ENCODE measurements at regions not wholly inside any gene's neighbourhood (a gene's known extent, or its start where the extent isn't known, plus 50 kb on each side); places are given as distances from the start of the nearest gene placed in this dataset.

- dilution Hi-C loops (cut with MboI; ENCODE audit: extremely low pct_ligation_motif_present, low sequenced_read_pairs), result no loop called here
- no peak for DNase-seq (ENCODE audit: low read depth, low spot score)
- H3K4me3 ChIP-seq (ENCODE audit: control insufficient read depth in 2 of 3, extremely low read depth in 1 of 3, insufficient read depth in 2 of 3, low read depth in 1 of 3, low read length in 3 of 3), result no peak overlapping the region
Observed at GRCh38 chr17:51541215-51541614, 280.9 kb downstream of the UTP18 start.

DNA sequence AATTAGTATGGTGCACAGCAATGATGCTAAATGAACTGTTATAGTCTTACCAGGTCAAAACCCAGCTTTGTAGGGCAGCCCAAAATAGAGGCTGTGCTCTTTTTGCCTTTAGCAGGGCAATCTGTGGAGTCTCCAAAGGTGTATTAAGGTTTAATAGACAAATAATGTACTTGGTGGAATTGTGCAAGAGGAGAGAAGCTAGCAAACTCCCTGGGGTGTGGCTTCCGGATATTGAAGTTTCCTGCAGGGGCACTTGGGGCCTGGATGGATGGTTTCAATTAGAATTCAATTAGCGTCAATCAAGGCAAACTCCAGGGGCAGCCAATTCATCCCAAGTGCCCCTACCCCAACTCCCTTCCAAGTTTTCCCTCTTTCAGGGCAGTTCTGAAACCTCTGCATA, 285.8 kb downstream of the UTP18 start:
- Histone ChIP-seq H3K4me2 (ENCODE audit: control insufficient read depth, extremely low read depth, insufficient read depth, low read depth, low read length) (no peak overlapping the region), H3K36me3 (ENCODE audit: control insufficient read depth in 2 of 2, extremely low read depth in 1 of 2, insufficient read depth in 2 of 2, low read length in 2 of 2) (no peaks in the 10 kb centered on the region), H3K27me3 (ENCODE audit: control insufficient read depth, extremely low read depth, insufficient read depth, low read length) (no peaks in the 10 kb centered on the region), H3K9me1 (ENCODE audit: control insufficient read depth, extremely low read depth, insufficient read depth, low read length) (no peaks in the 10 kb centered on the region), H3K27ac (ENCODE audit: control insufficient read depth, insufficient read depth, low read length) (no peak overlapping the region), H3K4me3 (ENCODE audit: control insufficient read depth in 2 of 3, extremely low read depth in 1 of 3, insufficient read depth in 2 of 3, low read depth in 1 of 3, low read length in 3 of 3) (no peak overlapping the region), H3K9me3 (ENCODE audit: control insufficient read depth, low read depth, low read length) (no peaks in the 10 kb centered on the region), H3K9ac (ENCODE audit: control insufficient read depth, extremely low read depth, insufficient read depth, low read length) (no peak overlapping the region), H2AFZ (ENCODE audit: control insufficient read depth, low read length) (no peak overlapping the region), H4K20me1 (ENCODE audit: control insufficient read depth, extremely low read depth, insufficient read depth, low read length) (no peaks in the 10 kb centered on the region), H3K79me2 (ENCODE audit: control insufficient read depth, insufficient read depth, low read length) (no peaks in the 10 kb centered on the region), H3K4me1 (ENCODE audit: control insufficient read depth, extremely low read depth, insufficient read depth, low read length) (no peaks in the 10 kb centered on the region)
- FAIRE-seq, result no peak
- dilution Hi-C loops (cut with MboI; ENCODE audit: extremely low pct_ligation_motif_present, low sequenced_read_pairs), result no loop called here
- TF ChIP-seq EZH2 (IDR thresholded peaks at IDR 0.05; ENCODE audit: low read length) (no peak), CTCF (optimal IDR thresholded peaks at IDR 0.05 in 1 of 3, IDR thresholded peaks at IDR 0.05 in 1 of 3, conservative IDR thresholded peaks at IDR 0.05 in 1 of 3; ENCODE audit: extremely low read depth in 1 of 3, insufficient read depth in 2 of 3, low read length in 3 of 3) (no peak)
- DNase-seq (ENCODE audit: low read depth, low spot score), result no peak

More at GRCh38 chr17:51541215-51541614, 280.9 kb downstream of the UTP18 start:
- H3K4me2 ChIP-seq (ENCODE audit: control insufficient read depth, extremely low read depth, insufficient read depth, low read depth, low read length), result no peak overlapping the region
- H3K9me3 ChIP-seq (ENCODE audit: control insufficient read depth, low read depth, low read length), result no peaks in the 10 kb centered on the region
- H3K27ac ChIP-seq (ENCODE audit: control insufficient read depth, insufficient read depth, low read length), result no peak overlapping the region
- no peaks in the 10 kb centered on the region for H4K20me1 ChIP-seq (ENCODE audit: control insufficient read depth, extremely low read depth, insufficient read depth, low read length)
- H3K9ac ChIP-seq (ENCODE audit: control insufficient read depth, extremely low read depth, insufficient read depth, low read length), result no peak overlapping the region
- H3K9me1 ChIP-seq (ENCODE audit: control insufficient read depth, extremely low read depth, insufficient read depth, low read length), result no peaks in the 10 kb centered on the region
- H3K79me2 ChIP-seq (ENCODE audit: control insufficient read depth, insufficient read depth, low read length), result no peaks in the 10 kb centered on the region
- H2AFZ ChIP-seq (ENCODE audit: control insufficient read depth, low read length), result no peak overlapping the region
- H3K36me3 ChIP-seq (ENCODE audit: control insufficient read depth in 2 of 2, extremely low read depth in 1 of 2, insufficient read depth in 2 of 2, low read length in 2 of 2), result no peaks in the 10 kb centered on the region
- FAIRE-seq, result no peak
- TF ChIP-seq CTCF (optimal IDR thresholded peaks at IDR 0.05 in 1 of 3, IDR thresholded peaks at IDR 0.05 in 1 of 3, conservative IDR thresholded peaks at IDR 0.05 in 1 of 3; ENCODE audit: extremely low read depth in 1 of 3, insufficient read depth in 2 of 3, low read length in 3 of 3) (no peak), EZH2 (IDR thresholded peaks at IDR 0.05; ENCODE audit: low read length) (no peak)
- no peaks in the 10 kb centered on the region for H3K27me3 ChIP-seq (ENCODE audit: control insufficient read depth, extremely low read depth, insufficient read depth, low read length)
- no peaks in the 10 kb centered on the region for H3K4me1 ChIP-seq (ENCODE audit: control insufficient read depth, extremely low read depth, insufficient read depth, low read length)
